Nucleus accumbens (tissue), 56 donors: ENCODE measurements at regions not wholly inside any gene's neighbourhood (a gene's known extent, or its start where the extent isn't known, plus 50 kb on each side); places are given as distances from the start of the nearest gene placed in this dataset.
A peak's percentile ranks its signal among the peaks of the same experiment; 100 is the strongest.

ENCODE experiments used
- DNase-seq, 56 donors: peaks; one replicate each; lab custom pipeline; 2025; lab: John Stamatoyannopoulos, UW

- DNase-seq = no peak
These were observed 199.0 kb upstream of the HSF2 start for GRCh38 chr6:122200440-122200839.

GRCh38 chr6:122202576-122203137 lies 196.8 kb upstream of the HSF2 start:
- DNase-seq = no peak

- DNase-seq = no peak
These were observed 192.4 kb upstream of the HSF2 start for GRCh38 chr6:122207061-122207460.

- no peak for DNase-seq
These were observed 191.7 kb upstream of the HSF2 start for GRCh38 chr6:122207794-122208193.

GRCh38 chr6:122214605-122215318 lies 184.7 kb upstream of the HSF2 start:
- DNase-seq = no peak

- no peak for DNase-seq
These were observed 179.2 kb upstream of the HSF2 start for GRCh38 chr6:122220254-122220653.

- no peak for DNase-seq
These were observed 176.7 kb upstream of the HSF2 start for GRCh38 chr6:122222761-122223160.

- DNase-seq = no peak
These were observed 176.2 kb upstream of the HSF2 start for GRCh38 chr6:122223251-122223650.

- DNase-seq = no peak
These were observed 160.6 kb upstream of the HSF2 start for GRCh38 chr6:122238861-122239260.

GRCh38 chr6:122246906-122247658 lies 152.4 kb upstream of the HSF2 start:
- DNase-seq = no peak

- no peak for DNase-seq
These were observed 151.3 kb upstream of the HSF2 start for GRCh38 chr6:122248001-122248669.

- DNase-seq = no peak
These were observed 150.6 kb upstream of the HSF2 start for GRCh38 chr6:122248844-122249243.

- DNase-seq = no peak
These were observed 140.6 kb upstream of the HSF2 start for GRCh38 chr6:122258839-122259238.

GRCh38 chr6:122264557-122264956 lies 134.9 kb upstream of the HSF2 start:
- DNase-seq = no peak

- no peak for DNase-seq
These were observed 133.7 kb upstream of the HSF2 start for GRCh38 chr6:122265755-122266154.

GRCh38 chr6:122268394-122268793 lies 131.1 kb upstream of the HSF2 start:
- DNase-seq = no peak

- no peak for DNase-seq
These were observed 122.8 kb upstream of the HSF2 start for GRCh38 chr6:122276637-122277036.

GRCh38 chr6:122280105-122281021 lies 119.1 kb upstream of the HSF2 start:
- peak in 1 of 56 donors; percentile 0 for DNase-seq

GRCh38 chr6:122283884-122284283 lies 115.6 kb upstream of the HSF2 start:
- DNase-seq = no peak

GRCh38 chr6:122284848-122285247 lies 114.6 kb upstream of the HSF2 start:
- no peak for DNase-seq
